K562 (cell line): ENCODE measurements at regions not wholly inside any gene's neighbourhood (a gene's known extent, or its start where the extent isn't known, plus 50 kb on each side); places are given as distances from the start of the nearest gene placed in this dataset.

Source experiments
- ATAC-seq: fragments of 200-7000 bp; cut with Tn5 transposase; 3 replicates; pipeline ENCODE4 v1.9.1; 2020; ENCODE audit warnings: moderate library complexity
- BruUV-seq: library from RNA; stranded (reverse); fragments of 400-500 nt; replicated peaks from 2 replicates; lab custom pipeline; 2021; lab: Mats Ljungman, UMichigan
- CTCF ChIA-PET: fragments of 300-600 bp; formaldehyde crosslinking; extraction: SDS; loops from one replicate; lab custom pipeline; 2021; ENCODE audit warnings: low intra/inter-chr PET ratio; lab: Yijun Ruan, JAX
- POLR2A ChIA-PET: fragments of 300-600, 350-650 bp; sonication (Branson Sonifier 250); formaldehyde crosslinking; extraction: SDS; loops from one replicate; lab custom pipeline; 2021; ENCODE audit warnings: antibody characterized with exemption, inconsistent platforms; lab: Yijun Ruan, JAX
- DNase-seq, 4 experiments: peaks; one replicate each; pipeline versions ENCODE4 v3.0.0 to v3.0.0-alpha.2; 2011 to 2018; ENCODE audit warnings: low spot score in 3 of 4, mixed read lengths in 3 of 4; ENCODE audit errors: extremely low read depth in 1 of 4
- FAIRE-seq: peaks from 2 replicates; lab custom pipeline; 2011; peaks lifted over from hg19 to GRCh38; lab: Jason Lieb, UNC
- H2AFZ ChIP-seq: 2 replicates; pipeline ENCODE4 v1.6.0; 2011; ENCODE audit warnings: low read depth, low read length, control low read depth, inconsistent platforms
- H3K27ac ChIP-seq: fragments of 200-600 bp; 3 replicates; pipeline ENCODE4 v1.8.0; 2011; ENCODE audit warnings: low read depth, mild to moderate bottlenecking, control low read depth, inconsistent platforms, low read length, moderate library complexity, mixed read lengths; ENCODE audit errors: extremely low read depth
- H3K27me3 ChIP-seq, 2 experiments: fragments of 300-600 bp in 1 of 2; 2 replicates in 1 of 2; 3 replicates in 1 of 2; pipeline versions ENCODE4 v1.6.0 to v1.8.0; 2011; ENCODE audit warnings: inconsistent platforms in 2 of 2, low read length in 2 of 2, mild to moderate bottlenecking in 1 of 2, mixed read lengths in 1 of 2, moderate library complexity in 1 of 2; ENCODE audit not compliant: control insufficient read depth in 2 of 2, insufficient read depth in 2 of 2
- H3K36me3 ChIP-seq: fragments of 300-600 bp; 3 replicates; pipeline ENCODE4 v1.8.0; 2011; ENCODE audit warnings: mild to moderate bottlenecking, low read length, inconsistent platforms; ENCODE audit not compliant: control insufficient read depth, insufficient read depth
- H3K4me1 ChIP-seq, 2 experiments: fragments of 200-600 bp in 1 of 2; replicated peaks in 1 of 2; 2 replicates in 1 of 2; 3 replicates in 1 of 2; pipeline versions ENCODE4 v1.5.1 to v1.8.0; 2011; ENCODE audit warnings: inconsistent platforms in 2 of 2, low read length in 2 of 2, mild to moderate bottlenecking in 1 of 2, mixed read lengths in 1 of 2, moderate library complexity in 1 of 2; ENCODE audit not compliant: control insufficient read depth in 2 of 2, insufficient read depth in 2 of 2
- H3K4me2 ChIP-seq: 2 replicates; pipeline ENCODE4 v1.6.1; 2011; ENCODE audit warnings: low read length, control low read depth, inconsistent platforms, mixed read lengths; ENCODE audit not compliant: insufficient read depth
- H3K4me3 ChIP-seq: fragments of 200-600 bp; sonication (generic), shearing (Covaris generic); 2 replicates; pipeline ENCODE4 v1.5.1; 2016; ENCODE audit warnings: control low read depth, inconsistent platforms
- H3K79me2 ChIP-seq: fragments of 200-600 bp; 3 replicates; pipeline ENCODE4 v1.8.0; 2011; ENCODE audit warnings: low read length, inconsistent platforms; ENCODE audit not compliant: control insufficient read depth, insufficient read depth
- H3K9ac ChIP-seq, 2 experiments: 2 replicates each; pipeline versions ENCODE4 v1.6.0 to v1.6.1; 2011; ENCODE audit warnings: low read depth in 2 of 2, low read length in 2 of 2, control low read depth in 1 of 2, inconsistent platforms in 1 of 2, mild to moderate bottlenecking in 1 of 2, mixed read lengths in 1 of 2; ENCODE audit not compliant: insufficient read depth in 1 of 2
- H3K9me1 ChIP-seq: one replicate; pipeline ENCODE4 v1.6.0; 2011; ENCODE audit warnings: inconsistent platforms, mild to moderate bottlenecking, low read length, moderate library complexity; ENCODE audit not compliant: control insufficient read depth, insufficient read depth
- H3K9me3 ChIP-seq: replicated peaks from 2 replicates; pipeline ENCODE4 v1.5.1; 2011; ENCODE audit warnings: low read depth, low read length, inconsistent platforms; ENCODE audit not compliant: control insufficient read depth, insufficient read depth
- H4K20me1 ChIP-seq: replicated peaks from 2 replicates; pipeline ENCODE4 v1.6.1; 2011; ENCODE audit warnings: low read length, inconsistent platforms, mixed read lengths; ENCODE audit not compliant: control insufficient read depth, insufficient read depth
- ATF6 ChIP-seq: sonication (generic); formaldehyde crosslinking; IDR thresholded peaks from 2 replicates; pipeline ENCODE4 v1.4.0; 2020; ENCODE audit warnings: mild to moderate bottlenecking, missing genetic modification reagents
- CHCHD3 ChIP-seq: fragments of 250-450 bp; sonication (Bioruptor Pico); IDR thresholded peaks from 2 replicates; pipeline ENCODE4 v2.1.2; 2022; ENCODE audit warnings: mild to moderate bottlenecking
- CHD7 ChIP-seq: fragments of 200-600 bp; sonication (generic); IDR thresholded peaks from one replicate; pipeline ENCODE4 v1.6.1; 2012; ENCODE audit warnings: mild to moderate bottlenecking, low read depth, low read length, inconsistent platforms
- EGR1 ChIP-seq: fragments of 450-650 bp; conservative IDR thresholded peaks from 2 replicates; pipeline ENCODE4 v1.6.1; 2017; ENCODE audit warnings: mild to moderate bottlenecking
- ILF3 ChIP-seq: fragments of 450-650 bp; IDR thresholded peaks from 2 replicates; pipeline ENCODE4 v1.6.1; 2018; ENCODE audit warnings: antibody characterized with exemption, mild to moderate bottlenecking, moderate library complexity, borderline replicate concordance
- MCM3 ChIP-seq: fragments of 450-650 bp; IDR thresholded peaks from 2 replicates; pipeline ENCODE4 v1.6.1; 2016
- NFIX ChIP-seq: fragments of 250-450 bp; sonication (Bioruptor Pico); IDR thresholded peaks from 2 replicates; pipeline ENCODE4 v1.4.0; 2020; ENCODE audit warnings: low read depth, mild to moderate bottlenecking, moderate library complexity
- RBM25 ChIP-seq: fragments of 200-400 bp; formaldehyde crosslinking; IDR thresholded peaks from 2 replicates; pipeline ENCODE4 v1.6.1; 2018; ENCODE audit warnings: low read length, low read depth, moderate library complexity; ENCODE audit not compliant: severe bottlenecking
- WGBS: fragments of 100-300 bp; shearing (Covaris generic); methylation state at CpG from one replicate; pipeline ENCODE4 v1.1.6; 2016; ENCODE audit warnings: low coverage, mixed read lengths; ENCODE audit not compliant: insufficient coverage; ENCODE audit errors: missing lambda C conversion rate; 5-methylcytosine and 5-hydroxymethylcytosine counted together
- in situ Hi-C: fragments of 300-500 bp; cut with MboI; formaldehyde crosslinking; loops from 4 replicates; pipeline ENCODE4 v1.15.0; 2018; ENCODE audit warnings: inconsistent platforms, mixed read lengths
- intact Hi-C: fragments of 100-400 bp; cut with micrococcal nuclease; formaldehyde crosslinking; loops from 2 replicates; pipeline ENCODE4 v1.14.2; 2022

GRCh38 chr16:65782611-65783600 lies 583.6 kb upstream of the CDH5 start:
- ATAC-seq (no peak), DNase-seq (no peak), FAIRE-seq (no peak)
- H3K9me3 ChIP-seq = no peaks in the 10 kb centered on the region; the same call in 1 of the 2 replicates
- CTCF ChIA-PET = no interaction called here
- no peaks in the 10 kb centered on the region for H3K9me1 ChIP-seq
- WGBS = 12% methylated on average over 13 of the region's 13 CpGs
- intact Hi-C loops (no loop called here), in situ Hi-C loops (no loop called here)
- no peaks in the 10 kb centered on the region for H3K79me2 ChIP-seq
- no peak overlapping the region for H3K4me3 ChIP-seq
- H2AFZ ChIP-seq = no peak overlapping the region; the same call in 1 of the 2 replicates
- H4K20me1 ChIP-seq = no peaks in the 10 kb centered on the region
- H3K36me3 ChIP-seq = no peaks in the 10 kb centered on the region
- peaks cover 0 to 4% of the 10 kb centered on the region in 2 experiments; a peak in 1 of 5 replicates for H3K4me1 ChIP-seq
- no peaks in the 10 kb centered on the region for H3K27me3 ChIP-seq
- no peak overlapping the region for H3K4me2 ChIP-seq
- BruUV-seq = no TSS peak
- H3K9ac ChIP-seq = no peak overlapping the region
- no peak overlapping the region for H3K27ac ChIP-seq
- POLR2A ChIA-PET = no interaction called here
- TF ChIP-seq NFIX (CRISPR knock-in tag) (no peak), ILF3 (no peak), CHCHD3 (CRISPR knock-in tag) (no peak), MCM3 (no peak), ATF6 (CRISPR knock-in tag) (no peak), RBM25 (no peak), CHD7 (no peak), EGR1 (no peak)
